Activated CD4-positive, alpha-beta T cell treated with anti-CD3 and anti-CD28 coated beads, Interleukin-2, amount 50 U/mL, for 24 hours (primary cell): ENCODE measurements at regions not wholly inside any gene's neighbourhood (a gene's known extent, or its start where the extent isn't known, plus 50 kb on each side); places are given as distances from the start of the nearest gene placed in this dataset.

ENCODE experiments used
- DNase-seq, 2 donors: peaks; one replicate each; pipeline ENCODE4 v3.0.0-alpha.2; 2020; ENCODE audit warnings: low read depth in 1 of 2, low spot score in 1 of 2

DNA sequence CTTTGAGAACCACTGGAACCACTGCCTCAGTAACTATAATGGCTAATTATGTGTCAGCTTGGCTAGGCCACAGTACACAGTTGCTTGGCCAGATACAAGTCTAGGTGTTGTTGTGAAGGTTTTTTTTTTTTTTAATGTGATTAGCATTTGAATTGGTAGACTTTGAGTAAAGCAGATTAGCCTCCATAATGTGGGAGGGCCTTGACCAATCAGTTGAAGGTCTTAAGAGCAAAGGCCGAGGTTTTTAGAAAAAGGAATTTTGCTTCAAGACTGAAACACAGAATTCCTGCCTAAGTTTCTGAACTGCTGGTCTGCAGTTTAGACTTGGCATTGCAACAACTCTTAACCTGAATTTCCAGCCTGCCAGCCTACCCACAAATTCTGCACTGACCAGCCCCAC, 451.6 kb upstream of the AZI2 start:
- DNase-seq: no peak

DNA sequence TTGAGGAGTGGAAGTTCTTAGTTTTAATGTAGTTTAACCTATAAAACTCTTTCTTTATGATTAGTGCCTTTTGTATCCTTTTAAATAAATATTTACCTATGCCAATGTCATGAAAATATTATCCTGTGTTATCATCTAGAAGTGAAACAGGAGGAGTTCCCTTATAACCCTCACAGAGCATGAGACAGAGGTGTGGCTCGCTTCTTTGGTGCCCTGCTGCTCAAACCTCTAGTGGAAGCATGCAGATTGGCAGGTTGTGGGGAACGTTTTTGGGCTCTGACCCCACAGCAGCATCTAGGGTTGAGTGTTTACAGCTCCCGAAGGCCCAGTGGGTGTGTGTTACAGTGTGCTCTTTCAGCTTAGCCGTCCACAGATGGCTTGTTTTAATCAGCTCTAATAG, 459.4 kb upstream of the AZI2 start:
- DNase-seq: no peak

- no peak for DNase-seq
Observed at GRCh38 chr3:28816017-28816416, 464.9 kb upstream of the RBMS3 start.

DNA sequence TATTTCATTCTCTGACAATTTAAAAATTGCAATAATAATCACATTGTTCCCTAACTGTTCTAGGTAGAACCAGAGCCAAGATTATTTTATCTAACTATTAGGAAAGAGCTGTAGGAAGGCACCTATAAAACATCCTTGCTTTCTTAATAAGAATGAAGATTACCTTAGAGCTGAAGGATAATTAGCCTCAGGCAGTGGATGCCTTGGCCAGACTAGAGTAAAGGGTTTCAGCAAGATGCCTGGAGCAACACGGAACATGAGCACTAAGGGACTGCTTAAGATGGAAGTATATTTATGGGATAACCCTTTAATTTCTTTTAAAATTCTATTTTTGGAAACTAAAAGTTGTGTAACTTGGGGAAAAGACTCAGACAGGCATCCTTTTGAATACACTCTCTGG, 456.6 kb upstream of the RBMS3 start:
- DNase-seq: no peak

- DNase-seq: no peak
Observed at GRCh38 chr3:28826840-28827239, 454.0 kb upstream of the RBMS3 start.

DNA sequence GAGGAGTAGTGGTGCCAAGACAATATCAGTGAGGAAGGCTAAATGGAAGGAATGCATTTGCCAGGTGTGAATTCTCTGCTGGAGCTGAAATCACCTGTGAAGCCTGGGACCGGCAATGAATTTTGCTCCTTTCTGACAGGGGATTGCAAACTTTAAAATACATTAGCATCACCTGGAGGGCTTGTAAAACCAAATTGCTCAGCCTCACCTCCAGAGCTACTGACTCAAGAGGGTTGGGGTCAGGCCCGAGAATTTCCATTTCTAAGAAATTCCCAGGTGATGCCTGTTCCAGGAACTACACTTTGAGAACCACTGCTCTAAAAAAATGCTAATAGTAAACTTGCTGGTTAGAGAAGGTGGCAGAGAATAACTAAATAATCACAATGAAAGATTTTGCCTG, 445.6 kb upstream of the RBMS3 start:
- DNase-seq: no peak

GRCh38 chr3:28835751-28836150, 445.1 kb upstream of the RBMS3 start:
- DNase-seq: no peak

DNA sequence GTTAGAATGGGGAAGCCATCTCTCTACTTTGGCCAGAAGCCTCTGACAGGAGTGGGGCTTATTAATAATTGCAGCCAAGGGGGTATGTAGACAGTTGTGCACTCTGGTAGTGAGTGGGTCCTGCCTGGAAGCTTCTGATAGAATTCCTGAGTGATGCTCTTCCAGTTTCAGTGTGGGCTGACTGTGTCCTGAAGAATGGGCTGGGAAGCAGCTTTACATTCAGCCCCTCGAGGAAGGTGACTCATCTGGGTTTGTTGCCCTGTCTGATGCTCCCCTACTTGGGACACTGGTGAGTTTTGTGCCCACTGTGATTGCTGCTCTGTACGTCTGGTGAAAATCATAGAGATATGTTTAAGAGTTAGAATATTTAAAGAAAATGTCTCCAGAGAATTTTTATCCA, 444.7 kb upstream of the RBMS3 start:
- DNase-seq: no peak

GRCh38 chr3:28840976-28841376, 439.9 kb upstream of the RBMS3 start:
- peak in 1 of 2 donors; percentile 4 for DNase-seq

GRCh38 chr3:28841441-28841840, 439.4 kb upstream of the RBMS3 start:
- no peak for DNase-seq

DNA sequence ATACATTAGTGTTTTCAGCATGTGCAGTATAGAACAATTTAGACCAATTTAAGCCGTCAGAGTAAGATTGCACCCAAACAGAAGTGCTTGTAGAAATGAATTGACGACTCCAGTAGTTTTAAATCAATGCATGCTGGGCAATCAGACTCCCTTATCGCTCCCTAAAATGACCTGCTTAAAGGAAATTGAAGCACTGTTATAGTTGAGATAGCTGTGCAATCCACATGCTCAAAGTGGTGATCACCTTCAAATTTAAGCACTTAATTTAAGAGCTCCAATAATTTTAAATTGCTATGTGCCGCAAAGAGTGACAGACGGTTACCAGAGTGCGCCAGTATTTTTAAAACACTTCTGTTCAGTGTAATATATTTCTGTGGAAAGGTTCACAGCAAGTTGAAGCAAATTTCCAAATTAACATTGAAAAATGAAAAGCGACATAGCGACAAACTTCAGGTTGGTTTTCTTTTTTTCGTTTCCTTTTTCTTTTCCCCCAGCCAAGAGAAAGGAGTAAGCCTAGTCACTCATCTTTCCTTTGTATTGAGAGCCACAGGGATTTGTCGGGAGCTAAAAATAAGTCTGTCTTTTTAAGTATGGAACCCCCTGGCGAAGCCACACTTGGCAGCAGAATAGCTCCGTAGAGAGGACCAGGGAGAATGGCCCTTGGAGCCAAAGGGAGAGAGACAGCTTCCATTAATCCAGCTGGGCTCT, 436.4 kb upstream of the RBMS3 start:
- DNase-seq: no peak

DNA sequence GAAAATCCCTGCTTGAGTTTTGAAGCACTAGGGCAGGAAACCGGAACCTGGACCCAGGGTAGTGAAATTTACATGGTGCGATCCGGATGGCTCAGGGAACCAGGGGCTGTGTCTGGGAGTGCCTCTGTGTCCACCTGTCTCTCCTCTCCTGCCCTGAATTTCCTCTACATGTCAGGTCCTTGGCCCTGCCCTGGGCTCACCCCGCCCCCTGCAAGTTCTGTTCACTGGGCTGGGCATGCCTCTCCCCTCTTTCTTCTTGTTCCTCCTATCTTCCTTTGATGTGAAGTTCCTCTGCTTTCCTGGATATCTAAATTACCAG, 435.9 kb upstream of the RBMS3 start:
- DNase-seq: no peak

GRCh38 chr3:28846971-28847478, 433.8 kb upstream of the RBMS3 start:
- no peak for DNase-seq

DNA sequence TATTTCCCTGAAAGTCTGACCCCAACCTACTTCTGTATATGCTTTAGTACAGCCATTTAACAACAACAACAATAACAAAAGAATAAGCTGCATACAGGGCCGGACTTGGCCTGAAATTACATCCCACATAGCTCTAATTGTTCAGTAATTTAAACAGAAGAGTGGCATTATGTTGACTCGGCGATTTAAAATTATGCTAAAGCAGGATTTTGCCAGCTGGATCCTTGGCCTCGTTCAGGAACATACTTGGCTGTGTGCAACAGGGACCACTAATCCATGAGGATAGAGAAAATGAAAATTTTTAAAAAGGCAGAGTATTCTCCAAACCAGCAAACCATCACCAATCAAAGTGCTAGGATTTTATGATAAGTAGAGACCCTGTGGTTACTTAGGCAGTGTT, 433.1 kb upstream of the RBMS3 start:
- DNase-seq: no peak

- no peak for DNase-seq
Observed at GRCh38 chr3:28850186-28850585, 430.7 kb upstream of the RBMS3 start.

- no peak for DNase-seq
Observed at GRCh38 chr3:28853830-28854229, 427.0 kb upstream of the RBMS3 start.

DNA sequence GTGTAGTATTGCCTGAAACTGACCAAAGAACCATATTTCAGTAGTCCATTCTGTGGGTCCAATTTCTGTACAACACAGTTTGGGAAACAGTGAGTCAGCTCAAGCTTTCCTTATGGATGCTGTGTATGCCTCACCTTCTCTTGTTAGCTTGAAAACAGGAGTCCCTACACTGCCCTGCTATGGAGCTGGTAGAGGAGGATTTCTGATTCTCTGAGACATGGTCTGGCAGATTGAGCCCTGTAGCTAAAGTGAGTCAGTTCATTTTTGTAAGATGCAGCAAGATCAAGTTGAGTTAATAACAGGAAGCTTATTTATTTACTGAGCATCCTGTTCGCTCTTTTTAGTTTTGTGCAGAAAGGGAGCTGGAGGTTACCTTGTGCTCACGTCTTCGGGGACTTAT, 424.1 kb upstream of the RBMS3 start:
- no peak for DNase-seq

GRCh38 chr3:28859897-28860296, 421.0 kb upstream of the RBMS3 start:
- DNase-seq: no peak

- DNase-seq: no peak
Observed at GRCh38 chr3:28860307-28860706, 420.6 kb upstream of the RBMS3 start.

GRCh38 chr3:28863186-28863585, 417.7 kb upstream of the RBMS3 start:
- DNase-seq: no peak

DNA sequence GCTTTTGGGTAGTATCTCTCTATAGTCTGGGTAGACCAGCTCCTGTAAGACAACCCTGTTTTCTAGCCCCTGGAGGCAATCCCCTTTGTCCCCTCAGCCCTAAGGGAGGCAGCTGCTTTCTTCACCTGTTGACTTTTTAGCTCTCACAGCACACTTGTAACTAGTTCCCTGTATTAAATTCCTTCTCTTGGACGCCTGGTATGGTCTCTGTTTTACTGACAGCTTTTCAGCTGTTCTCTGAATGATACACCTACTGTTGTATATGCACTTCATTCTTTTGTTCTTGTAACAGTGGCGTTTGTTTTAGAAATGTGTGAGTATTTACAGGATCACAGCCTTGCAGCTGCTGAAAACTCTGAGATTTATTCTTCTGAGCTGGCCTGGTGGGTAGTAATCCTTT, 413.0 kb upstream of the RBMS3 start:
- DNase-seq: no peak

- no peak for DNase-seq
Observed at GRCh38 chr3:28868897-28869296, 412.0 kb upstream of the RBMS3 start.

DNA sequence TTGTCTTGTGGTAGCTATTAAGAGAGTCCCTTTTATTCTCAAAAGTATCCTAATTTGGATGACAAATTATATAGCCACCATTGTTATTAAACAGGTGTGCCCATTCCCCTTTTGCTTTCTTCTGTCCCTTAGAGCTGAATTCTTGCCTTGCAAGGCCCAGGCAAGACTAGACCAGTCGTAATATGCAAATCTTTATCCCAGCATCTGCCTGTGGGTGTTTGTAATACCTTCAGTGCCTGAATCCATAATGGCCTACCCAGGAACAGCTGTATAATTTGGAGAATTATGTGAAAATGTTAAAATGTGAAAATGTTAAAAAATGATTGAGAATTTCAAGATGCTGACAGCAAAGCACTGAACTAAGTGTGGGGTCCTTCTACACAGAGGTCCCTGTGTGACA, 403.0 kb upstream of the RBMS3 start:
- no peak for DNase-seq

GRCh38 chr3:28890373-28890772, 390.5 kb upstream of the RBMS3 start:
- DNase-seq: no peak
